IMR-90 (cell line): ENCODE measurements at regions not wholly inside any gene's neighbourhood (a gene's known extent, or its start where the extent isn't known, plus 50 kb on each side); places are given as distances from the start of the nearest gene placed in this dataset.
A peak's percentile ranks its signal among the peaks of the same experiment; 100 is the strongest.

Experiments used
- ATAC-seq: fragments of 200-7000 bp; cut with Tn5 transposase; 2 replicates; pipeline ENCODE4 v1.9.1; 2020; ENCODE audit warnings: low read depth, mild to moderate bottlenecking, moderate library complexity
- BruUV-seq: library from RNA; stranded (reverse); fragments of 400-500 nt; replicated peaks from 2 replicates; lab custom pipeline; 2021; lab: Mats Ljungman, UMichigan
- CTCF ChIA-PET: fragments of 300-600 bp; formaldehyde crosslinking; extraction: SDS; loops from one replicate; lab custom pipeline; 2021; ENCODE audit warnings: antibody characterized with exemption; lab: Yijun Ruan, JAX
- POLR2A ChIA-PET: fragments of 300-600 bp; sonication (Branson Sonifier 250); formaldehyde crosslinking; loops from one replicate; lab custom pipeline; 2022; ENCODE audit warnings: antibody characterized with exemption; ENCODE audit not compliant: unreplicated experiment; lab: Charles Lee
- DNase-seq: peaks from one replicate; pipeline ENCODE4 v3.0.0; 2013
- H2AFZ ChIP-seq: replicated peaks from 2 replicates; pipeline ENCODE3; 2013; ENCODE audit warnings: low read length, mild to moderate bottlenecking; ENCODE audit not compliant: poor library complexity
- H2AK5ac ChIP-seq: 2 replicates; pipeline ENCODE4 v1.6.1; 2013; ENCODE audit warnings: low read depth, low read length, inconsistent platforms
- H2AK9ac ChIP-seq: replicated peaks from 2 replicates; pipeline ENCODE3; 2013; ENCODE audit warnings: mild to moderate bottlenecking, low read depth, low read length, moderate library complexity; ENCODE audit not compliant: poor library complexity
- H2BK120ac ChIP-seq: 2 replicates; pipeline ENCODE4 v1.6.1; 2013; ENCODE audit warnings: low read depth, low read length, inconsistent platforms
- H2BK15ac ChIP-seq: 3 replicates; pipeline ENCODE4 v1.6.1; 2013; ENCODE audit warnings: low read depth, low read length, inconsistent platforms
- H2BK20ac ChIP-seq: 2 replicates; pipeline ENCODE4 v1.6.1; 2013; ENCODE audit warnings: low read depth, mild to moderate bottlenecking, inconsistent platforms, low read length, moderate library complexity
- H2BK5ac ChIP-seq: 2 replicates; pipeline ENCODE4 v1.6.1; 2013; ENCODE audit warnings: mild to moderate bottlenecking, low read depth, low read length, inconsistent platforms; ENCODE audit not compliant: poor library complexity, severe bottlenecking
- H3K14ac ChIP-seq: replicated peaks from 2 replicates; pipeline ENCODE4 v1.6.1; 2013; ENCODE audit warnings: low read depth, low read length, inconsistent platforms
- H3K18ac ChIP-seq: 2 replicates; pipeline ENCODE4 v1.6.1; 2013; ENCODE audit warnings: low read depth, low read length, control low read depth
- H3K23ac ChIP-seq: 2 replicates; pipeline ENCODE4 v1.6.1; 2013; ENCODE audit warnings: low read depth, low read length, inconsistent platforms
- H3K27ac ChIP-seq: 2 replicates; pipeline ENCODE4 v1.5.1; 2013; ENCODE audit warnings: mild to moderate bottlenecking, control low read depth, low read length; ENCODE audit not compliant: insufficient read depth
- H3K27me3 ChIP-seq: 2 replicates; pipeline ENCODE4 v1.6.1; 2013; ENCODE audit warnings: low read length; ENCODE audit not compliant: control insufficient read depth, insufficient read depth
- H3K36me3 ChIP-seq: 2 replicates; pipeline ENCODE4 v1.6.1; 2013; ENCODE audit warnings: low read length, mixed read lengths; ENCODE audit not compliant: control insufficient read depth, insufficient read depth
- H3K4ac ChIP-seq: 2 replicates; pipeline ENCODE4 v1.6.1; 2013; ENCODE audit warnings: low read depth, low read length, inconsistent platforms
- H3K4me1 ChIP-seq: 2 replicates; pipeline ENCODE4 v1.6.1; 2013; ENCODE audit warnings: low read length, mixed read lengths; ENCODE audit not compliant: control insufficient read depth, insufficient read depth
- H3K4me2 ChIP-seq: 2 replicates; pipeline ENCODE4 v1.6.1; 2013; ENCODE audit warnings: low read depth, mild to moderate bottlenecking, control low read depth, low read length, moderate library complexity
- H3K4me3 ChIP-seq: 2 replicates; pipeline ENCODE4 v1.5.1; 2013; ENCODE audit warnings: low read depth, mild to moderate bottlenecking, control low read depth, low read length, moderate library complexity; ENCODE audit not compliant: insufficient read depth
- H3K56ac ChIP-seq: 2 replicates; pipeline ENCODE4 v1.6.1; 2013; ENCODE audit warnings: low read length, inconsistent platforms; ENCODE audit not compliant: insufficient read depth; ENCODE audit errors: extremely low read depth
- H3K79me1 ChIP-seq, 2 experiments: 2 replicates each; pipeline ENCODE4 v1.6.1; 2013; ENCODE audit warnings: low read length in 2 of 2, inconsistent platforms in 1 of 2, low read depth in 1 of 2
- H3K9ac ChIP-seq: 2 replicates; pipeline ENCODE4 v1.6.1; 2013; ENCODE audit warnings: low read depth, low read length, control low read depth
- H3K9me1 ChIP-seq: 2 replicates; pipeline ENCODE4 v1.6.1; 2013; ENCODE audit warnings: low read length, inconsistent platforms; ENCODE audit not compliant: insufficient read depth
- H3K9me3 ChIP-seq: 2 replicates; pipeline ENCODE4 v1.6.1; 2013; ENCODE audit warnings: low read length; ENCODE audit not compliant: control insufficient read depth, insufficient read depth
- H4K20me1 ChIP-seq: 2 replicates; pipeline ENCODE4 v1.6.1; 2013; ENCODE audit warnings: low read length, inconsistent platforms; ENCODE audit not compliant: insufficient read depth
- H4K5ac ChIP-seq: 2 replicates; pipeline ENCODE4 v1.6.1; 2013; ENCODE audit warnings: mild to moderate bottlenecking, low read depth, low read length, control low read depth
- H4K8ac ChIP-seq, 2 experiments: 2 replicates each; pipeline ENCODE4 v1.6.1; 2013; ENCODE audit warnings: low read depth in 2 of 2, low read length in 2 of 2, control low read depth in 1 of 2, inconsistent platforms in 1 of 2
- H4K91ac ChIP-seq: 2 replicates; pipeline ENCODE4 v1.6.1; 2013; ENCODE audit warnings: low read depth, low read length, inconsistent platforms; ENCODE audit not compliant: insufficient read depth
- BHLHE40 ChIP-seq: fragments of 150-350 bp; IDR thresholded peaks from 2 replicates; pipeline ENCODE4 v1.6.1; 2016; ENCODE audit warnings: mild to moderate bottlenecking, low read depth, low read length
- CEBPB ChIP-seq: IDR thresholded peaks from 2 replicates; pipeline ENCODE4 v1.6.1; 2012; ENCODE audit warnings: low read depth, low read length, improper control_type of control experiment
- CHD1 ChIP-seq: IDR thresholded peaks from 2 replicates; pipeline ENCODE4 v1.6.1; 2012; ENCODE audit warnings: low read depth, low read length, improper control_type of control experiment
- FOS ChIP-seq: fragments of 150-350 bp; IDR thresholded peaks from 2 replicates; pipeline ENCODE4 v1.6.1; 2016; ENCODE audit warnings: low read depth, low read length
- MAFK ChIP-seq: IDR thresholded peaks from 2 replicates; pipeline ENCODE4 v1.6.1; 2012; ENCODE audit warnings: low read depth, low read length, improper control_type of control experiment
- MAZ ChIP-seq: IDR thresholded peaks from 2 replicates; pipeline ENCODE4 v1.6.1; 2012; ENCODE audit warnings: low read depth, mild to moderate bottlenecking, low read length, improper control_type of control experiment, moderate library complexity, borderline replicate concordance
- MXI1 ChIP-seq: IDR thresholded peaks from 2 replicates; pipeline ENCODE4 v1.6.1; 2012; ENCODE audit warnings: low read depth, mild to moderate bottlenecking, low read length, moderate library complexity, borderline replicate concordance
- NFE2L2 ChIP-seq: fragments of 150-350 bp; IDR thresholded peaks from 2 replicates; pipeline ENCODE4 v1.6.1; 2016; ENCODE audit warnings: low read depth, mild to moderate bottlenecking, low read length
- POLR2A ChIP-seq: IDR thresholded peaks from 2 replicates; pipeline ENCODE4 v1.6.1; 2012; ENCODE audit warnings: mild to moderate bottlenecking, low read depth, low read length
- RAD21 ChIP-seq: IDR thresholded peaks from 2 replicates; pipeline ENCODE4 v1.6.1; 2012; ENCODE audit warnings: low read length, improper control_type of control experiment
- RCOR1 ChIP-seq: IDR thresholded peaks from 2 replicates; pipeline ENCODE4 v1.6.1; 2012; ENCODE audit warnings: mild to moderate bottlenecking, low read length, improper control_type of control experiment; ENCODE audit not compliant: insufficient replicate concordance
- RFX5 ChIP-seq: IDR thresholded peaks from 2 replicates; pipeline ENCODE4 v1.8.0; 2012; ENCODE audit warnings: low read depth, mild to moderate bottlenecking, low read length, moderate library complexity
- SMC3 ChIP-seq: fragments of 150-350 bp; IDR thresholded peaks from 2 replicates; pipeline ENCODE4 v1.6.1; 2016; ENCODE audit warnings: low read depth, mild to moderate bottlenecking, antibody characterized with exemption, low read length, moderate library complexity
- WGBS, 2 experiments: methylation state at CpG; one replicate each; pipeline versions ENCODE4 v1.1.5 to v1.1.7; 2013; ENCODE audit warnings: missing lambda C conversion rate in 2 of 2; ENCODE audit not compliant: insufficient read length in 1 of 2; ENCODE audit errors: extremely low coverage in 2 of 2; 5-methylcytosine and 5-hydroxymethylcytosine counted together
- dilution Hi-C: fragments of 300-500 bp; cut with HindIII; formaldehyde crosslinking; loops from one replicate; pipeline ENCODE4 v1.14.3; 2018; ENCODE audit warnings: low sequenced_read_pairs; ENCODE audit not compliant: unreplicated experiment
- in situ Hi-C: fragments of 300-500 bp; cut with MboI; formaldehyde crosslinking; loops from 3 replicates; pipeline ENCODE4 v1.14.3; 2019; ENCODE audit warnings: low sequenced_read_pairs, inconsistent platforms, mixed read lengths
- intact Hi-C: fragments of 100-400 bp; cut with micrococcal nuclease; formaldehyde crosslinking; loops from 2 replicates; pipeline ENCODE4 v1.10.0; 2022
- TF ChIP-seq, protein P1 (sequence below): fragments of 150-350 bp; IDR thresholded peaks from 2 replicates; pipeline ENCODE4 v1.6.1; 2017; ENCODE audit warnings: mild to moderate bottlenecking, antibody characterized with exemption, low read length, low read depth
- TF ChIP-seq, protein P2 (sequence below): fragments of 150-350 bp; IDR thresholded peaks from 2 replicates; pipeline ENCODE4 v1.6.1; 2016; ENCODE audit warnings: low read depth, mild to moderate bottlenecking, low read length, moderate library complexity, borderline replicate concordance
- TF ChIP-seq, protein P3 (sequence below): conservative IDR thresholded peaks from 2 replicates; pipeline ENCODE4 v1.5.1; 2012; ENCODE audit warnings: mild to moderate bottlenecking, low read depth, low read length, improper control_type of control experiment

DNA sequence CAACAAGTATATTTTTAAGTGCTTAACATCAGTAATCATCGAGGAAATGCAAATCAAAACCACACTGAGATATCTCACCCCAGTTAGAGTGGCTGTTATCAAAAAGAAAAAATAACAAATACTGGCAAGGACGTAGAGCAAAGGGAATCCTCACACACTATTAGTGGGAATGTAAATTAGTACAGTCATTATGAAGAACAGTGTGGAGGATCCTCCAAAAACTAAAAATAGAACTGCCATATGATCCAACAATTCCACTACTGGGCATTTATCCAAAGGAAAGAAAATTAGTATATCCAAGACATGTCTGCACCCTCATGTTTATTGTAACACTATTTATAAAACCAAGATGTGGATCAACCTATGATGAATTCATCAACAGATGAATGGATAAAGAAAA lies 149.0 kb upstream of the PWP1 start:
- no TSS peak for BruUV-seq
- in situ Hi-C loops (no loop called here), dilution Hi-C loops (no loop called here)

More for the DNA sequence above, 149.0 kb upstream of the PWP1 start:
- Histone ChIP-seq H3K27me3 (no peaks in the 10 kb centered on the region), H3K18ac (no peak overlapping the region), H4K8ac (no peak overlapping the region), H3K14ac (no peak overlapping the region), H2BK120ac (no peak overlapping the region), H3K36me3 (no peaks in the 10 kb centered on the region), H3K4me2 (no peak overlapping the region), H4K20me1 (no peaks in the 10 kb centered on the region), H2AK9ac (no peak overlapping the region), H3K23ac (no peak overlapping the region), H3K9me3 (peaks cover 3% of the 10 kb centered on the region; the same call in 1 of the 2 replicates), H3K27ac (no peak overlapping the region), H2AK5ac (no peak overlapping the region), H3K4ac (no peak overlapping the region), H3K9ac (no peak overlapping the region), H4K91ac (no peak overlapping the region), H3K56ac (no peak overlapping the region), H3K79me1 (no peaks in the 10 kb centered on the region), H3K9me1 (no peaks in the 10 kb centered on the region), H4K5ac (no peak overlapping the region), H3K4me1 (no peaks in the 10 kb centered on the region; the same call in 1 of the 2 replicates), H3K4me3 (no peak overlapping the region), H2BK20ac (no peak overlapping the region), H2BK5ac (no peak overlapping the region), H2AFZ (no peak overlapping the region), H2BK15ac (no peak overlapping the region)
- ATAC-seq (peak; percentile 53; the same call in 1 of the 2 replicates), DNase-seq (peak; percentile 53)
- ChIA-PET POLR2A (no interaction called here), CTCF (no interaction called here)
- intact Hi-C loops = no loop called here
- TF ChIP-seq RFX5 = no peak
- no peak for TF ChIP-seq CHD1
- no peak for TF ChIP-seq SMC3
- no peak for TF ChIP-seq MXI1
- no peak for TF ChIP-seq POLR2A
- TF ChIP-seq MAZ = no peak
- no peak for TF ChIP-seq BHLHE40
- TF ChIP-seq NFE2L2 = no peak
- TF ChIP-seq, protein P1, sequence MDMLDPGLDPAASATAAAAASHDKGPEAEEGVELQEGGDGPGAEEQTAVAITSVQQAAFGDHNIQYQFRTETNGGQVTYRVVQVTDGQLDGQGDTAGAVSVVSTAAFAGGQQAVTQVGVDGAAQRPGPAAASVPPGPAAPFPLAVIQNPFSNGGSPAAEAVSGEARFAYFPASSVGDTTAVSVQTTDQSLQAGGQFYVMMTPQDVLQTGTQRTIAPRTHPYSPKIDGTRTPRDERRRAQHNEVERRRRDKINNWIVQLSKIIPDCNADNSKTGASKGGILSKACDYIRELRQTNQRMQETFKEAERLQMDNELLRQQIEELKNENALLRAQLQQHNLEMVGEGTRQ = no peak
- no peak for TF ChIP-seq FOS
- no peak for TF ChIP-seq CEBPB
- TF ChIP-seq, protein P2, sequence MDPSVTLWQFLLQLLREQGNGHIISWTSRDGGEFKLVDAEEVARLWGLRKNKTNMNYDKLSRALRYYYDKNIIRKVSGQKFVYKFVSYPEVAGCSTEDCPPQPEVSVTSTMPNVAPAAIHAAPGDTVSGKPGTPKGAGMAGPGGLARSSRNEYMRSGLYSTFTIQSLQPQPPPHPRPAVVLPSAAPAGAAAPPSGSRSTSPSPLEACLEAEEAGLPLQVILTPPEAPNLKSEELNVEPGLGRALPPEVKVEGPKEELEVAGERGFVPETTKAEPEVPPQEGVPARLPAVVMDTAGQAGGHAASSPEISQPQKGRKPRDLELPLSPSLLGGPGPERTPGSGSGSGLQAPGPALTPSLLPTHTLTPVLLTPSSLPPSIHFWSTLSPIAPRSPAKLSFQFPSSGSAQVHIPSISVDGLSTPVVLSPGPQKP = no peak
- no peak for TF ChIP-seq RCOR1
- TF ChIP-seq, protein P3, sequence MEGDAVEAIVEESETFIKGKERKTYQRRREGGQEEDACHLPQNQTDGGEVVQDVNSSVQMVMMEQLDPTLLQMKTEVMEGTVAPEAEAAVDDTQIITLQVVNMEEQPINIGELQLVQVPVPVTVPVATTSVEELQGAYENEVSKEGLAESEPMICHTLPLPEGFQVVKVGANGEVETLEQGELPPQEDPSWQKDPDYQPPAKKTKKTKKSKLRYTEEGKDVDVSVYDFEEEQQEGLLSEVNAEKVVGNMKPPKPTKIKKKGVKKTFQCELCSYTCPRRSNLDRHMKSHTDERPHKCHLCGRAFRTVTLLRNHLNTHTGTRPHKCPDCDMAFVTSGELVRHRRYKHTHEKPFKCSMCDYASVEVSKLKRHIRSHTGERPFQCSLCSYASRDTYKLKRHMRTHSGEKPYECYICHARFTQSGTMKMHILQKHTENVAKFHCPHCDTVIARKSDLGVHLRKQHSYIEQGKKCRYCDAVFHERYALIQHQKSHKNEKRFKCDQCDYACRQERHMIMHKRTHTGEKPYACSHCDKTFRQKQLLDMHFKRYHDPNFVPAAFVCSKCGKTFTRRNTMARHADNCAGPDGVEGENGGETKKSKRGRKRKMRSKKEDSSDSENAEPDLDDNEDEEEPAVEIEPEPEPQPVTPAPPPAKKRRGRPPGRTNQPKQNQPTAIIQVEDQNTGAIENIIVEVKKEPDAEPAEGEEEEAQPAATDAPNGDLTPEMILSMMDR = no peak
- TF ChIP-seq MAFK = no peak
- TF ChIP-seq RAD21 = no peak
- no CpG with 5 or more reads among the region's 2 CpGs for WGBS, 2 experiments
